AML-193 (cell line): ENCODE measurements at regions not wholly inside any gene's neighbourhood (a gene's known extent, or its start where the extent isn't known, plus 50 kb on each side); places are given as distances from the start of the nearest gene placed in this dataset.
"Not testable (repeated sequence)": the region's sequence is repeated elsewhere in the genome, so short reads cannot be mapped to it uniquely, and the experiment has no call there.

Source experiments
- DNase-seq, 2 experiments: peaks; one replicate each; lab custom pipeline; 2025; lab: John Stamatoyannopoulos, UW

DNA sequence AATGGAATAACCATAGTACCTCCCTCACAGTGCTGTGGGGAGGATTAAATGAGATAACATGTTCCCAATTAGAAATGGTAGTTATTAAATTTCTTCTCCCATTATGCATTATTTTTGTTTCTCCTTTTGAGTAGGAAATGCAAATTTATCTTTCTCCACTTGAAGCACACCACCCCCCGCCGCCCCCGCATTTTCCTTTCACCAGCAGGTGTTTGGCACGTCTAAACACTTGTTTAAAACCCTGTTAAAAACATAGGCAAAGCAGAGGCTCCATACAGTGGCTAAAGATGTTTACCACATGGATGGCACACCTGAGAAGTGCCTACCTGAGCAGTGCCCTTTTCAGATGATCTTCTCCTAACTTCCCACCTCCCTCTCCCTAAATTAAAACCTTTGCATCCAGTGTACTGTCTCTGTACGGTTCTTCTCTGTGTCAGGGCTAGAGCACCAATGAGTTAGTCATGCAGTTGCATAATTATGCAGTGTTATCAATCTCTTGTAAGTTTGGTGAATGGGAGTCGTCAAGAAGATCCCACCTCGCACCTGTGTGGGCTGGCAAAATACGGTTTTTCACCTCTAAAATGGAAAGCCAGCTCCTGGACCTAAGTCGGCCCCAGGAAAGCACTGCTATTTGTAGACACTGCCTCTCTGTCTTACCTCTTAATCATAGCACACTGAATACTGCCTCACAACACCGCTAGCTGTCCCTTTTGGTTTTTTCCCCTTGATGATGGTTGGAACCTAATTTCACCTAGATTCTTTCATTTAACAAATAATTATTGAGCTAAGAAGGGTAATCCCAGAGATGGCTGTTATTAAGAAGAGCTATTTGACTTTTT, 122.0 kb downstream of the CT47B1 start:
- no peak for DNase-seq

DNA sequence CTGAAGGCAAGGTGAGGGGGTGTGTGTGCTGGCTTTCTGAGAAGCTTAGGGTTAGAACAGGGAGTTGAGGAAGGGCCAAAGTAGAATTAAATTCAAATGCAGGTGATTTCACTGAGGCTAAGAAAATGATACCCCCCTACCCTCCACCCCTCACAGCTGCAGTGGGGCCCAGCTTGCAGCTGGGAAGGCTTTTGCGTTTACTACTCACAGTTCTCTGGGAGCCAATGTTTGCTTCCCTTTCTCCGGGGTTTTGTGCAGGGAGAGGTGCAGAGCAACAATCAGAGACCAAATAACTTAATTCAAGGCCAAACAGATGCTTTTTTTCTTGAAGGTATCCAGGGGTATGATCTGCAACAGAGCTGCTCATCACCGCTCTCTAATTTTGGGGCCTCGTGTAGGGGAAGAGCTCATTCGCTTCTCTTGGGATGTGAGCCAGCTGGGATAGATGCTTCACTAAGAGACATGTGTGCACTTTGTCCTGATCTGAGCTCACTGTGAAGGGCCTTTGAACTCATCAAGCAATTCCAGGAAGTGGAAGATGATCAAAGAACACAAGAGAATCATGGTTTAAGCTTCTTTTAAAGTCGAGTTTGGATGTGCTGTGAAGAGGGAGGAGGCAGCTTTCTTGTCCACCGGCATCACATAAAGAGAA, 122.7 kb upstream of the C1GALT1C1 start:
- DNase-seq, result no peak

DNA sequence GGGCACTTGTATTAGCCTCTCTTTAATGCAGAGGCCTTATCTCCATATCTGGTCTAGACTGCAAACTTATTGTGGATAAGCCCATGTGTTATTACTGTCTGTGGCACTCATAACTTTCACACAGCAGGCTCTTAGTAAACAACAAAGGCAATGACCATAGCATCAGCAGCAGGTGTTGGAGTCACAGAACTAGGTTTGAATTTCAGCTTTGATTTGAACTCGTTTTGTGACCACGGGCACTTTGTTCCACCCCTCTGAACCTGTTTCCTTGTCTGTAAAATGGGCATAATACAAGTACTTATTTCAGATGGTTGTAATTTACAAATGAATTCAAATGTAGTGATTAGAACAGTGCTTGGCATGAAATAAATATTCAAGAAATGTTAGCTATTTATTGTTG, 121.8 kb upstream of the C1GALT1C1 start:
- no peak for DNase-seq

GRCh38 chrX:120750381-120750780, 120.5 kb upstream of the C1GALT1C1 start:
- DNase-seq, result no peak

DNA sequence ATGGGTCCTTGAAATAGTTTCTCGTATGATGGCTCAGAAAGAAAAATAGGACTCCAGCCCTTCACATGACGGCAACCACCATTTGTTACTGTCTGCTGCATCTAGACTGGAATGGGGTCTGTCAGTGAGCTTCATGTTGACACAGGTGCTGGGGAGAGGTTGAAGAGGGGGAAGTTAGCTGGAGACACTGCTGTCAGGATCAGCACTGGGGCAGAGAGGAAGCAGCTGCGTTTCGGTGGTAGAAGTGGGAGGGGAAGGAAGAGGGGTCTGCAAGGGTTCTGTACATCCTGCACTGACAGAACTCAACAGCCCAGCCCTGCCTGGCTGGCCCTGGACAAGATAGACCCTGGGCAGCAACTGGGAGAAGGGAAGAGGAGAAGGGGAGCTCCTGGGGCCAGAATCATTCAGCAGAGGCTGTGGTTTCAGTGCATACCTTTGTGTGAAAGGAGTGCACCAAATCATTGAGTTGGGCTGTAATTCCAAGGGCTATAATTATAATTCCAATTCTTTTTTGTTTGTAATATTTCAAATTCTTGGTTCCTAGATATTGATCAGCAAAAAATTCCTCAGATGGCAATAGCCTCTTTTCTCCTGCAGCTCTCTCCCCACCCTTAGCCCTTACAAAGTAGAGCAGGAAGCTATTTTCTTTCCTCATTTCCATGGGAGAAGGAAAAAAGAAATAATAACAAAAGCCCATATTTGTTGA, 119.4 kb upstream of the C1GALT1C1 start:
- no peak for DNase-seq

DNA sequence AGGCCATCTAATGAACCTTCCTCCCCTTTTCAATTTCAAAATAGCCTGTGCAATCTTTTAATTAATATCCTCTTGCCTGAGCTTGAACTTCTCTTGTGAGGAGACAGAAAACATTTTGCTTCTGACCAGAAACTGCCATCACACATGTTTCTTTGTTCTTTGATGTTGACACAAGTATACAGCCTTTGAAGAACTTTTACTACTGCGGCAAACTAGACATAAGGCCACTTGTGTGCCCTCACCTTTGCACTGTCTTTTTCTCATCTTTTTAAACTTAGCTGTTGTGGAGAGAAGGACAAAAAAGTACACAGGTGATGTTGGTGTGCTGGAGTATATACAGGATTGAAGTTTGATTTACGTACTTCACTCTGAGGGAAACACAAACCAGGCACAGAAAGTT, 116.3 kb upstream of the C1GALT1C1 start:
- no peak for DNase-seq

- no peak for DNase-seq
Observed at GRCh38 chrX:120742946-120743665, 113.3 kb upstream of the C1GALT1C1 start.

GRCh38 chrX:120741452-120741851, 111.6 kb upstream of the C1GALT1C1 start:
- no peak for DNase-seq

- DNase-seq, result no peak
Observed at GRCh38 chrX:120740072-120740471, 110.2 kb upstream of the C1GALT1C1 start.

DNA sequence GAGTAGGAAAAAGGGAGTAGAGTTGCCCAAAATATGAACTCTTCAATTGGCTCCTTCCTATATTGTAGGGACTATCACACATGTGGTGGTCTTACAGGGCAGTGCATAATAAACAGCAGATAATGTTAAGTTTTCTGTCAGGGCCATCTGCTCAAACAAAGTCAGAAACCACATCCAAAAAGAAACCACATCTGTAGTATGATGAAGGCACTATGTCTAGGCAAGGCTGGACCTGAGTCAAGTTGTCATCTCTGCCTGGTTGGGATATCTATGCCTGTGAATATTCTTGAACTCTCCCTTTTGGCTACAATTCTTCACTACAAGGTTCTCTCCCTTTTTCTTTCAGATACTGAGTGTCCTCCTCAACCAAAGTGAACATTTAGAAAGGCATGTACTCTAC, 109.4 kb upstream of the C1GALT1C1 start:
- no peak for DNase-seq

GRCh38 chrX:120736989-120737388, 107.1 kb upstream of the C1GALT1C1 start:
- DNase-seq, result no peak

DNA sequence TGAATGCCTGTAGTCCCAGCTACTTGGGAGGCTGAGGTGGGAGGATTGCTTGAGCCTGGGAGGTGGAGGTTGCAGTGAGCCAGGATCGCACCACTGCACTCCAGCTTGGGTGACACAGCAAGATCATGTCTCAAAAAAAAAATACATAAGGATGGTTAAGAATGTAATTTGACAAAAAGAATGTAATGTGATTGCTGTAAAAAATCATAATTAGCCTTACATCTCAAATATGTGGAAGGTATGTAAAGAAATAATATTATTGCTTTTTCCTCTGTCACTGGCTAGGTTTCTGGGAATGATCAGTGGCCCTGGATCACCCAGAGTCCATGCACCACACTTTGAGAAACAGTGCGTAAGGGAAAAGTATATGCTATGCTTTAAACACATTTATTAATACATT, 106.1 kb upstream of the C1GALT1C1 start:
- DNase-seq, result no peak

DNA sequence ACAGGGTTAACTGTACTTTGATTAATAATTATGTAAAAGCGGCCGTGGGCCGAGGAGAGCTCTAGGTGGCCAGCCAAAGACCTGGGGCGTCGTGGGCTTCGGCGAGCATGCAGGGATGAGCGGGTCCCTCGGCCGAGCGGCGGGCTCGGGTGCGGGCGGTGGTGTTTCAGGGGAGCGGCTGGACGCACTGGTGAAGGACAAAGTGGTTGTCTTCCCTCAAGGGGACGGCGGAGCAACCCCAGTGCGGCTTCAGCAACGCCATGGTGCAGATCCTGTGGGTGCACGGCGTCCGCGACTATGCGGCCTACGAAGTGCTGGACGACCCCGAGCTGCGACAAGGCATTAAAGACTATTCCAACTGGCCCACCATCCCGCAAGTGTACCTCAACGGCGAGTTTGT, 103.0 kb upstream of the C1GALT1C1 start:
- DNase-seq, result no peak

GRCh38 chrX:120732461-120732860, 102.6 kb upstream of the C1GALT1C1 start:
- DNase-seq, result no peak

GRCh38 chrX:120731386-120731785, 101.5 kb upstream of the C1GALT1C1 start:
- DNase-seq, result no peak

DNA sequence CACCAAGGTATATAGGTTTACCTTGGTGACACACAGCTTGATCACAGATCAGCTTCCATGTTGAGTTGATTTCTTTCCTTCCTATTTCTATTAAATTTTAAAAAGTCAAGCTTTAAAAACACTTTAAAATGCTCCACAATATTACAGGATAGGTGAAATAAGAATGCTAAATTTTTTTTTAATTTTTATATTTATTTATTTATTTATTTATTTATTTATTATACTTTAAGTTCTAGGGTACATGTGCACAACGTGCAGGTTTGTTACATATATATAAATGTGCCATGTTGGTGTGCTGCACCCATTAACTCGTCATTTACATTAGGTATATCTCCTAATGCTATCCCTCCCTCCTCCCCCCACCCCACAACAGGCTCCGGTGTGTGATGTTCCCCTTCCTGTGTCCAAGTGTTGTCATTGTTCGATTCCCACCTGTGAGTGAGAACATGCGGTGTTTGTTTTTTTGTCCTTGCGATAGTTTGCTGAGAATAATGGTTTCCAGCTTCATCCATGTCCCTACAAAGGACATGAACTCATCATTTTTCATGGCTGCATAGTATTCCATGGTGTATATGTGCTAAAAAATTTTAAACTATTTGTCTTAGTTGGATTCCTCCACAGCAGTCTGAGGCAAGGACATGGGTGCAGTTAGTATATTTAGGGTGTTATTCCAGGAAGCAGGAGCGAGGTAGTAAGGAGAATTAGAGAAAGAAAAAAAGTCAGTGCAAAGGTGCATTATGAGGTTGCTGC, 99.8 kb upstream of the C1GALT1C1 start:
- DNase-seq, result not testable (repeated sequence)

GRCh38 chrX:120727911-120728310, 98.1 kb upstream of the C1GALT1C1 start:
- DNase-seq, result no peak

DNA sequence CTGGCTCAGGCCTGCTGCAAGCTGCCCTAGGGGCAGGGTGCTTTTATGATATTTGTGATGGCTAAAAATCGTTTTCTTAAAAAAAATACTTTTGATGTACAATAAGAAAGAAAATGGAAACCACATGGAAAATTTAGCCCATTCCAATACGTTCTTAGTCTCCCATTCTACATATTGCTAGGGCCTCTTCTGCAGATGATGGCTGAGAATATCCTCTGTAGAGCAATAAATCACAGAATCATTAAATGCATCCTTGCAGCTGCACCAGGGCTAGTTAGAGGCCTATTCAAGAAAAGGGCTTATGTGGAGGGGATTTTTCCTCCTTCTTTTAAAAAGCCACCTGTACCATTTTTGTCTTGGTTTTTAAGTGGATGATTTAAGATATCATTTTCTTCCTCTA, 97.6 kb upstream of the C1GALT1C1 start:
- DNase-seq, result no peak

- DNase-seq, result no peak
Observed at GRCh38 chrX:120726294-120726693, 96.4 kb upstream of the C1GALT1C1 start.

DNA sequence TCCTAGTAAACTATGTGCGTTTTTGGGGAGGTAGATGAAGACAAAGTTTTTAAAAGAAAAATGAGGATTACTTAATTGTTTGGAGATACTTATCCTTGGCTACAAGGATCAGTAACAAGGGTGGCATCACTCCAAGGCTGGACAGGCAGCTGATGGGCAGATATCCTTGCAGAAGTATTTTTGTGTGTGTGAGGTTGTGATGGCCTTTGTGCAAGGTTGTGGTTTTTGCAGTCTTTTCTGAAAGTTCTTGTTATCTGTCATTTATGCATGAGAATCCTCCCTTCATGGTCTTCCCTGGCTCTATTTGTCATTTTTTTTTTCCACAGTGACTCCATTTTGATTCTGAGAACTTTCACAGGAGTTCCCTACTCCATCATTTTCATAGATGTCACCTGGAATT, 96.0 kb upstream of the C1GALT1C1 start:
- no peak for DNase-seq

DNA sequence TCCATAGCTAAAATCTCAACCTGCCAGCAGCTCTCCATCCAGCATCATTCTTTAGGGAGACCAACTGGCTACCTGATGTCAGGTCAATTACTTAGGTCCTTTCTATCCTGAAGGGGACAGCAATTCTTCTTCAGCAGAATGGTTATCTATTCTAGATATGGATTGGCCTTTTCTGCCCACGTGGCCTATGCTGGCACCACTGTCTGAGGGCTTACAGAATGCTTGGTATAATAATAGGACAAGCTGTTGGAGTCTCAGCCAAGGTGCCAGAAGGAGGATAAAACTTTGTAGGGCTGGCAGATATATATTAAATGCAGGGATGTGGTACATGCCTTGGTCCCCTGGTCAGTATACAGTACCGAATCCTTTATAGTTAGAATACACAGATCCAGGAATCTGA, 89.8 kb upstream of the C1GALT1C1 start:
- DNase-seq, result no peak

- DNase-seq, result no peak
Observed at GRCh38 chrX:120718969-120719368, 89.1 kb upstream of the C1GALT1C1 start.
